Loucy (cell line): ENCODE measurements at regions not wholly inside any gene's neighbourhood (a gene's known extent, or its start where the extent isn't known, plus 50 kb on each side); places are given as distances from the start of the nearest gene placed in this dataset.

ENCODE experiments used
- H2AFZ ChIP-seq: fragments of 200-600 bp; sonication (generic); 2 replicates; pipeline ENCODE4 v1.6.0; 2016; ENCODE audit warnings: antibody characterized with exemption, mild to moderate bottlenecking, low read length, moderate library complexity
- H3F3A ChIP-seq: fragments of 200-600 bp; 2 replicates; pipeline ENCODE4 v1.6.0; 2016; ENCODE audit warnings: antibody characterized with exemption, low read depth, mild to moderate bottlenecking
- H3K27me3 ChIP-seq: fragments of 200-600 bp; sonication (generic); 2 replicates; pipeline ENCODE4 v1.6.1; 2014; ENCODE audit warnings: low read length, mild to moderate bottlenecking; ENCODE audit not compliant: insufficient read depth, poor library complexity, severe bottlenecking
- H3K36me3 ChIP-seq: fragments of 200-600 bp; sonication (generic); 2 replicates; pipeline ENCODE4 v1.6.1; 2016; ENCODE audit warnings: low read length; ENCODE audit not compliant: insufficient read depth
- H3K4me1 ChIP-seq: fragments of 200-600 bp; sonication (generic); 2 replicates; pipeline ENCODE4 v1.5.1; 2014; ENCODE audit warnings: low read length, mild to moderate bottlenecking; ENCODE audit not compliant: insufficient read depth, poor library complexity, severe bottlenecking
- H3K4me2 ChIP-seq: fragments of 200-600 bp; sonication (generic); 2 replicates; pipeline ENCODE4 v1.6.0; 2014; ENCODE audit warnings: antibody characterized with exemption, low read length, low read depth, mild to moderate bottlenecking; ENCODE audit not compliant: poor library complexity, severe bottlenecking
- H3K4me3 ChIP-seq: fragments of 200-600 bp; sonication (generic); 2 replicates; pipeline ENCODE4 v1.5.1; 2014; ENCODE audit warnings: low read length, mild to moderate bottlenecking, mixed read lengths; ENCODE audit not compliant: poor library complexity, severe bottlenecking
- H3K79me2 ChIP-seq: fragments of 200-600 bp; sonication (generic); 2 replicates; pipeline ENCODE4 v1.6.1; 2014; ENCODE audit warnings: low read length; ENCODE audit not compliant: insufficient read depth
- H3K9ac ChIP-seq: fragments of 200-600 bp; sonication (generic); 2 replicates; pipeline ENCODE4 v1.6.0; 2014; ENCODE audit warnings: mild to moderate bottlenecking, low read depth, low read length, moderate library complexity; ENCODE audit not compliant: poor library complexity, severe bottlenecking
- H3K9me2 ChIP-seq: fragments of 200-600 bp; sonication (generic); replicated peaks from 2 replicates; pipeline ENCODE4 v1.6.1; 2016; ENCODE audit warnings: low read depth, low read length, mixed read lengths
- H3K9me3 ChIP-seq: fragments of 200-600 bp; sonication (generic); 2 replicates; pipeline ENCODE4 v1.6.1; 2014; ENCODE audit warnings: mild to moderate bottlenecking, antibody characterized with exemption, low read length, low read depth; ENCODE audit not compliant: insufficient read depth
- H4K20me1 ChIP-seq: fragments of 200-600 bp; sonication (generic); 2 replicates; pipeline ENCODE4 v1.6.0; 2014; ENCODE audit warnings: antibody characterized with exemption, low read length, mild to moderate bottlenecking; ENCODE audit not compliant: insufficient read depth, poor library complexity, severe bottlenecking
- CTCF ChIP-seq: fragments of 200-600 bp; sonication (generic); conservative IDR thresholded peaks from 2 replicates; pipeline ENCODE4 v1.5.1; 2014; ENCODE audit warnings: mild to moderate bottlenecking, antibody characterized with exemption, low read length
- EZH2phosphoT487 ChIP-seq: fragments of 200-600 bp; IDR thresholded peaks from 2 replicates; pipeline ENCODE4 v1.6.1; 2018; ENCODE audit warnings: antibody characterized with exemption, mild to moderate bottlenecking, moderate library complexity, borderline replicate concordance

GRCh38 chr3:66713921-66714320 lies 213.1 kb upstream of the LRIG1 start:
- H3K36me3 ChIP-seq: no peaks in the 10 kb centered on the region
- H3K4me2 ChIP-seq: no peak overlapping the region
- no peak overlapping the region for H3K9ac ChIP-seq
- no peaks in the 10 kb centered on the region for H4K20me1 ChIP-seq
- H3K27me3 ChIP-seq: no peaks in the 10 kb centered on the region
- H3K4me1 ChIP-seq: no peaks in the 10 kb centered on the region
- no peaks in the 10 kb centered on the region for H3F3A ChIP-seq
- no peaks in the 10 kb centered on the region for H3K79me2 ChIP-seq
- no peaks in the 10 kb centered on the region for H3K9me2 ChIP-seq
- TF ChIP-seq EZH2phosphoT487: no peak
- TF ChIP-seq CTCF: no peak
- H3K9me3 ChIP-seq: no peaks in the 10 kb centered on the region
- no peak overlapping the region for H2AFZ ChIP-seq
- no peak overlapping the region for H3K4me3 ChIP-seq

- Histone ChIP-seq H3K9me2 (no peaks in the 10 kb centered on the region), H3K9me3 (no peaks in the 10 kb centered on the region), H3K36me3 (no peaks in the 10 kb centered on the region), H3K27me3 (no peaks in the 10 kb centered on the region), H3K4me3 (no peak overlapping the region), H4K20me1 (no peaks in the 10 kb centered on the region), H3K79me2 (no peaks in the 10 kb centered on the region), H3F3A (no peaks in the 10 kb centered on the region), H3K4me2 (no peak overlapping the region), H3K9ac (no peak overlapping the region), H3K4me1 (no peaks in the 10 kb centered on the region), H2AFZ (no peak overlapping the region)
- no peak for TF ChIP-seq EZH2phosphoT487
Observed at GRCh38 chr3:66715806-66716205, 215.0 kb upstream of the LRIG1 start.

- Histone ChIP-seq H2AFZ (no peak overlapping the region), H3K4me2 (no peak overlapping the region), H3K9me2 (no peaks in the 10 kb centered on the region)
Observed at GRCh38 chr3:66717806-66718205, 217.0 kb upstream of the LRIG1 start.

More at GRCh38 chr3:66717806-66718205, 217.0 kb upstream of the LRIG1 start:
- Histone ChIP-seq H3F3A (no peaks in the 10 kb centered on the region), H3K9ac (no peak overlapping the region), H3K79me2 (no peaks in the 10 kb centered on the region), H3K4me1 (no peaks in the 10 kb centered on the region), H3K4me3 (no peak overlapping the region), H4K20me1 (no peaks in the 10 kb centered on the region), H3K9me3 (no peaks in the 10 kb centered on the region), H3K36me3 (no peaks in the 10 kb centered on the region), H3K27me3 (no peaks in the 10 kb centered on the region)
- no peak for TF ChIP-seq EZH2phosphoT487
- TF ChIP-seq CTCF: no peak
